ENCODE measurements at regions not wholly inside any gene's neighbourhood (a gene's known extent, or its start where the extent isn't known, plus 50 kb on each side); places are given as distances from the start of the nearest gene placed in this dataset.
"Not testable (repeated sequence)": the region's sequence is repeated elsewhere in the genome, so short reads cannot be mapped to it uniquely, and the experiment has no call there.

GRCh38 chr2:139556789-139557188 is 776.6 kb upstream of the NXPH2 start:
- 81 to 82% methylated on average over 5 of the region's 5 CpGs for WGBS, 2 donors
- no peak overlapping the region for H3K4me3 ChIP-seq
- intact Hi-C loops (cut with DNase I) = no loop called here
- H3K27ac ChIP-seq = no peak overlapping the region
- H3K4me1 ChIP-seq = no peaks in the 10 kb centered on the region
- H3K36me3 ChIP-seq = no peaks in the 10 kb centered on the region
- DNase-seq = no peak
- no peak for TF ChIP-seq CTCF (IDR thresholded peaks at IDR 0.05)
- ATAC-seq = no peak
- H3K9me3 ChIP-seq = peaks cover 0 to 36% (median 4%) of the 10 kb centered on the region in 11 donors
- H3K27me3 ChIP-seq = no peaks in the 10 kb centered on the region

GRCh38 chr2:139550873-139551272 is 770.7 kb upstream of the NXPH2 start:
- Histone ChIP-seq H3K4me1 (no peaks in the 10 kb centered on the region), H3K27me3 (no peaks in the 10 kb centered on the region), H3K36me3 (no peaks in the 10 kb centered on the region), H3K27ac (no peak overlapping the region), H3K9me3 (peaks cover 0 to 26% (median 0%) of the 10 kb centered on the region in 11 donors), H3K4me3 (no peak overlapping the region)
- no peak for DNase-seq
- no peak for TF ChIP-seq CTCF (IDR thresholded peaks at IDR 0.05)
- intact Hi-C loops (cut with DNase I) = no loop called here
- ATAC-seq = no peak

GRCh38 chr2:139550341-139550740 is 770.2 kb upstream of the NXPH2 start:
- Histone ChIP-seq H3K4me3 (no peak overlapping the region), H3K9me3 (peaks cover 0 to 26% (median 0%) of the 10 kb centered on the region in 11 donors), H3K27me3 (no peaks in the 10 kb centered on the region), H3K36me3 (no peaks in the 10 kb centered on the region), H3K4me1 (no peaks in the 10 kb centered on the region), H3K27ac (no peak overlapping the region)
- no peak for DNase-seq
- WGBS, 2 donors = 1 to 55% methylated on average over 1 of the region's 1 CpG
- TF ChIP-seq CTCF (IDR thresholded peaks at IDR 0.05) = no peak
- intact Hi-C loops (cut with DNase I) = no loop called here
- ATAC-seq = no peak

GRCh38 chr2:139544186-139544851 is 764.1 kb upstream of the NXPH2 start:
- Histone ChIP-seq H3K27ac (no peak overlapping the region), H3K27me3 (no peaks in the 10 kb centered on the region), H3K9me3 (peaks cover 0 to 24% (median 0%) of the 10 kb centered on the region in 11 donors), H3K4me3 (no peak overlapping the region), H3K4me1 (no peaks in the 10 kb centered on the region), H3K36me3 (no peaks in the 10 kb centered on the region)
- no peak for DNase-seq
- TF ChIP-seq CTCF (IDR thresholded peaks at IDR 0.05) = no peak
- intact Hi-C loops (cut with DNase I) = no loop called here
- whole genome bisulfite sequencing, 2 donors = 56 to 63% methylated on average over 3 of the region's 3 CpGs
- no peak for ATAC-seq

- DNase-seq; H3K27ac ChIP-seq; ATAC-seq; H3K36me3 ChIP-seq; H3K4me1 ChIP-seq; intact Hi-C loops (cut with DNase I); H3K27me3 ChIP-seq; H3K4me3 ChIP-seq: not testable (repeated sequence)
- H3K9me3 ChIP-seq = peaks cover 0 to 29% (median 0%) of the 10 kb centered on the region in 11 donors
- WGBS, 2 donors = 90 to 93% methylated on average over 16 to 21 of the region's 21 CpGs
Observed at GRCh38 chr2:139538332-139539020, 758.3 kb upstream of the NXPH2 start.
